GM19372 (cell line): ENCODE measurements at regions not wholly inside any gene's neighbourhood (a gene's known extent, or its start where the extent isn't known, plus 50 kb on each side); places are given as distances from the start of the nearest gene placed in this dataset.

Experiments
- ATAC-seq: cut with Tn5 transposase; IDR thresholded peaks from one replicate; pipeline ENCODE4 v1.9.1; 2021; ENCODE audit warnings: mild to moderate bottlenecking, low read depth, moderate library complexity; ENCODE audit not compliant: unreplicated experiment

- no peak for ATAC-seq
These were observed 425.2 kb downstream of the ADAMTS20 start for GRCh38 chr12:43126652-43127375.

GRCh38 chr12:43123461-43123860 is 428.5 kb downstream of the ADAMTS20 start:
- ATAC-seq, result no peak

- ATAC-seq, result no peak
These were observed 431.9 kb downstream of the ADAMTS20 start for GRCh38 chr12:43120150-43120549.

GRCh38 chr12:43118881-43119280 is 433.1 kb downstream of the ADAMTS20 start:
- ATAC-seq, result no peak

- ATAC-seq, result no peak
These were observed 433.8 kb downstream of the ADAMTS20 start for GRCh38 chr12:43118234-43118633.

GRCh38 chr12:43117226-43117930 is 434.6 kb downstream of the ADAMTS20 start:
- no peak for ATAC-seq

- ATAC-seq, result no peak
These were observed 436.4 kb downstream of the ADAMTS20 start for GRCh38 chr12:43115441-43116160.

GRCh38 chr12:43114316-43114715 is 437.7 kb downstream of the ADAMTS20 start:
- no peak for ATAC-seq

GRCh38 chr12:43113616-43114015 is 438.4 kb downstream of the ADAMTS20 start:
- no peak for ATAC-seq

- no peak for ATAC-seq
These were observed 438.9 kb downstream of the ADAMTS20 start for GRCh38 chr12:43113135-43113534.

GRCh38 chr12:43112101-43112920 is 439.7 kb downstream of the ADAMTS20 start:
- no peak for ATAC-seq

- no peak for ATAC-seq
These were observed 440.4 kb downstream of the ADAMTS20 start for GRCh38 chr12:43111608-43112007.

- no peak for ATAC-seq
These were observed 442.2 kb downstream of the ADAMTS20 start for GRCh38 chr12:43109631-43110345.

GRCh38 chr12:43108656-43109055 is 443.3 kb downstream of the ADAMTS20 start:
- ATAC-seq, result no peak

GRCh38 chr12:43107026-43107775 is 444.8 kb downstream of the ADAMTS20 start:
- ATAC-seq, result no peak

- no peak for ATAC-seq
These were observed 445.6 kb downstream of the ADAMTS20 start for GRCh38 chr12:43106355-43106754.

GRCh38 chr12:43105426-43105981 is 446.5 kb downstream of the ADAMTS20 start:
- no peak for ATAC-seq

GRCh38 chr12:43104494-43104893 is 447.5 kb downstream of the ADAMTS20 start:
- no peak for ATAC-seq

GRCh38 chr12:43103866-43104265 is 448.1 kb downstream of the ADAMTS20 start:
- ATAC-seq, result no peak
